ENCODE measurements at regions not wholly inside any gene's neighbourhood (a gene's known extent, or its start where the extent isn't known, plus 50 kb on each side); places are given as distances from the start of the nearest gene placed in this dataset.

- H3K79me2 ChIP-seq (ENCODE audit: low read length), result no peaks in the 10 kb centered on the region
- H3K27ac ChIP-seq (ENCODE audit: low read length), result no peak overlapping the region
- no peaks in the 10 kb centered on the region for H3F3A ChIP-seq (ENCODE audit: low read length, unreplicated experiment)
- BruUV-seq (replicated peaks), result no TSS peak
- no peak for TF ChIP-seq EZH2phosphoT487 (IDR thresholded peaks at IDR 0.05; ENCODE audit: borderline replicate concordance, low read length)
- TF ChIP-seq EZH2 (IDR thresholded peaks at IDR 0.05; ENCODE audit: low read length, unreplicated experiment), result no peak
- TF ChIP-seq CTCF (conservative IDR thresholded peaks at IDR 0.05; ENCODE audit: low read depth, low read length), result no peak
- no peak overlapping the region for H3K9ac ChIP-seq (ENCODE audit: low read length)
- DNase-seq, result no peak
- no peaks in the 10 kb centered on the region; the same call in 1 of the 2 replicates for H3K36me3 ChIP-seq (ENCODE audit: low read depth, low read length)
- H2AFZ ChIP-seq (ENCODE audit: low read length), result no peak overlapping the region
- no peaks in the 10 kb centered on the region for H3K27me3 ChIP-seq (ENCODE audit: low read length)
- H3K9me3 ChIP-seq (ENCODE audit: low read length), result no peaks in the 10 kb centered on the region
- H4K20me1 ChIP-seq (ENCODE audit: low read length), result no peaks in the 10 kb centered on the region
- CTCF ChIA-PET, result no interaction called here
- no peak overlapping the region for H3K4me2 ChIP-seq (ENCODE audit: low read length)
- POLR2A ChIA-PET (ENCODE audit: unreplicated experiment), result no interaction called here
- peaks cover 14% of the 10 kb centered on the region; the same call in 1 of the 2 replicates for H3K4me1 ChIP-seq (ENCODE audit: insufficient read depth, low read length)
- H3K9me2 ChIP-seq (replicated peaks; ENCODE audit: low read length), result no peaks in the 10 kb centered on the region
- no peak for ATAC-seq
- intact Hi-C loops (cut with micrococcal nuclease), result no loop called here
- no peak overlapping the region for H3K4me3 ChIP-seq (ENCODE audit: low read length)
Observed at GRCh38 chr20:1754306-1754705, 96.7 kb upstream of the SIRPG start.

- DNase-seq, result no peak
- ChIA-PET POLR2A (ENCODE audit: unreplicated experiment) (no interaction called here), CTCF (no interaction called here)
- no peak for TF ChIP-seq EZH2 (IDR thresholded peaks at IDR 0.05; ENCODE audit: low read length, unreplicated experiment)
- no peak for TF ChIP-seq EZH2phosphoT487 (IDR thresholded peaks at IDR 0.05; ENCODE audit: borderline replicate concordance, low read length)
- no peak for TF ChIP-seq CTCF (conservative IDR thresholded peaks at IDR 0.05; ENCODE audit: low read depth, low read length)
- intact Hi-C loops (cut with micrococcal nuclease), result no loop called here
- no peaks in the 10 kb centered on the region for H3K9me3 ChIP-seq (ENCODE audit: low read length)
- H3K27ac ChIP-seq (ENCODE audit: low read length), result no peak overlapping the region
- peaks cover 3% of the 10 kb centered on the region; the same call in 1 of the 2 replicates for H3K4me1 ChIP-seq (ENCODE audit: insufficient read depth, low read length)
- BruUV-seq (replicated peaks), result no TSS peak
- H3K79me2 ChIP-seq (ENCODE audit: low read length), result no peaks in the 10 kb centered on the region
- no peaks in the 10 kb centered on the region for H3K9me2 ChIP-seq (replicated peaks; ENCODE audit: low read length)
- no peak overlapping the region for H3K4me3 ChIP-seq (ENCODE audit: low read length)
- H2AFZ ChIP-seq (ENCODE audit: low read length), result no peak overlapping the region
- H3K4me2 ChIP-seq (ENCODE audit: low read length), result no peak overlapping the region
- H3K9ac ChIP-seq (ENCODE audit: low read length), result no peak overlapping the region
- H3K27me3 ChIP-seq (ENCODE audit: low read length), result no peaks in the 10 kb centered on the region
- no peaks in the 10 kb centered on the region for H4K20me1 ChIP-seq (ENCODE audit: low read length)
- no peak for ATAC-seq
- H3K36me3 ChIP-seq (ENCODE audit: low read depth, low read length), result no peaks in the 10 kb centered on the region; the same call in 1 of the 2 replicates
- H3F3A ChIP-seq (ENCODE audit: low read length, unreplicated experiment), result no peaks in the 10 kb centered on the region
Observed at GRCh38 chr20:1752045-1752444, 94.5 kb upstream of the SIRPG start.

- POLR2A ChIA-PET (ENCODE audit: unreplicated experiment), result no interaction called here
- Histone ChIP-seq H4K20me1 (ENCODE audit: low read length) (no peaks in the 10 kb centered on the region), H3K27me3 (ENCODE audit: low read length) (no peaks in the 10 kb centered on the region), H3K4me2 (ENCODE audit: low read length) (no peak overlapping the region), H3K36me3 (ENCODE audit: low read depth, low read length) (no peaks in the 10 kb centered on the region; the same call in 1 of the 2 replicates), H3K9me2 (replicated peaks; ENCODE audit: low read length) (no peaks in the 10 kb centered on the region), H3F3A (ENCODE audit: low read length, unreplicated experiment) (no peaks in the 10 kb centered on the region), H3K9ac (ENCODE audit: low read length) (no peak overlapping the region), H3K9me3 (ENCODE audit: low read length) (no peaks in the 10 kb centered on the region), H3K79me2 (ENCODE audit: low read length) (no peaks in the 10 kb centered on the region), H2AFZ (ENCODE audit: low read length) (no peak overlapping the region), H3K4me3 (ENCODE audit: low read length) (no peak overlapping the region), H3K27ac (ENCODE audit: low read length) (no peak overlapping the region), H3K4me1 (ENCODE audit: insufficient read depth, low read length) (no peaks in the 10 kb centered on the region)
- intact Hi-C loops (cut with micrococcal nuclease), result no loop called here
- DNase-seq, result no peak
- TF ChIP-seq EZH2 (IDR thresholded peaks at IDR 0.05; ENCODE audit: low read length, unreplicated experiment) (no peak), CTCF (conservative IDR thresholded peaks at IDR 0.05; ENCODE audit: low read depth, low read length) (no peak), EZH2phosphoT487 (IDR thresholded peaks at IDR 0.05; ENCODE audit: borderline replicate concordance, low read length) (no peak)
- no peak for ATAC-seq
- CTCF ChIA-PET, result no interaction called here
- BruUV-seq (replicated peaks), result no TSS peak
Observed at GRCh38 chr20:1748777-1749176, 91.2 kb upstream of the SIRPG start.

Measured in PC-3 (cell line).